Esophagus muscularis mucosa (tissue), 4 donors: ENCODE measurements at regions not wholly inside any gene's neighbourhood (a gene's known extent, or its start where the extent isn't known, plus 50 kb on each side); places are given as distances from the start of the nearest gene placed in this dataset.
A peak's percentile ranks its signal among the peaks of the same experiment; 100 is the strongest.

Experiments used
- DNase-seq: peaks from one replicate; pipeline ENCODE4 v3.0.0-alpha.2; 2017; ENCODE audit errors: extremely low spot score
- H3K27ac ChIP-seq, 4 donors: fragments of 200-600 bp; sonication (generic); replicated peaks in 1 of 4; 1 replicate in 3 of 4; 2 replicates in 1 of 4; pipeline ENCODE4 v1.5.1; 2016 to 2019; ENCODE audit warnings: mild to moderate bottlenecking in 1 of 4
- H3K27me3 ChIP-seq, 4 donors: fragments of 200-600 bp; sonication (generic); one replicate each; pipeline versions ENCODE4 v1.5.1 to v1.6.0; 2016 to 2019
- H3K36me3 ChIP-seq, 4 donors: fragments of 200-600 bp; sonication (generic); one replicate each; pipeline ENCODE4 v1.5.1; 2016 to 2019
- H3K4me1 ChIP-seq, 4 donors: fragments of 200-600 bp; sonication (generic); one replicate each; pipeline ENCODE4 v1.5.1; 2016 to 2019
- H3K4me3 ChIP-seq, 4 donors: fragments of 200-600 bp; sonication (generic); 1 replicate in 2 of 4; 2 replicates in 2 of 4; pipeline ENCODE4 v1.5.1; 2016 to 2019; ENCODE audit warnings: mild to moderate bottlenecking in 4 of 4, moderate library complexity in 1 of 4
- H3K9me3 ChIP-seq, 4 donors: fragments of 200-600 bp; sonication (generic); 1 replicate in 3 of 4; 2 replicates in 1 of 4; pipeline ENCODE4 v1.5.1; 2016 to 2019
- EP300 ChIP-seq: sonication (generic); formaldehyde crosslinking; IDR thresholded peaks from one replicate; pipeline ENCODE4 v1.6.1; 2017; ENCODE audit warnings: antibody characterized with exemption
- POLR2A ChIP-seq: fragments of 450-650 bp; IDR thresholded peaks from one replicate; pipeline ENCODE4 v1.6.1; 2017; ENCODE audit warnings: antibody characterized with exemption, moderate library complexity, mild to moderate bottlenecking, low read depth
- POLR2AphosphoS5 ChIP-seq, 2 donors: sonication (generic); formaldehyde crosslinking; IDR thresholded peaks; one replicate each; pipeline ENCODE4 v1.6.1; 2017; ENCODE audit warnings: antibody characterized with exemption in 2 of 2
- WGBS: methylation state at CpG from one replicate; pipeline ENCODE4 v1.1.5; 2018; 5-methylcytosine and 5-hydroxymethylcytosine counted together
- intact Hi-C: fragments of 100-400 bp; cut with DNase I; formaldehyde crosslinking; loops from one replicate; pipeline ENCODE4 v1.15.1; 2023
- TF ChIP-seq, protein P1 (sequence below), 3 experiments: fragments of 200-600 bp in 2 of 3; fragments of 450-650 bp in 1 of 3; sonication (generic) in 2 of 3; IDR thresholded peaks; one replicate each; pipeline ENCODE4 v1.5.1; 2017 to 2019; ENCODE audit warnings: antibody characterized with exemption in 3 of 3, mild to moderate bottlenecking in 2 of 3, moderate library complexity in 1 of 3

DNA sequence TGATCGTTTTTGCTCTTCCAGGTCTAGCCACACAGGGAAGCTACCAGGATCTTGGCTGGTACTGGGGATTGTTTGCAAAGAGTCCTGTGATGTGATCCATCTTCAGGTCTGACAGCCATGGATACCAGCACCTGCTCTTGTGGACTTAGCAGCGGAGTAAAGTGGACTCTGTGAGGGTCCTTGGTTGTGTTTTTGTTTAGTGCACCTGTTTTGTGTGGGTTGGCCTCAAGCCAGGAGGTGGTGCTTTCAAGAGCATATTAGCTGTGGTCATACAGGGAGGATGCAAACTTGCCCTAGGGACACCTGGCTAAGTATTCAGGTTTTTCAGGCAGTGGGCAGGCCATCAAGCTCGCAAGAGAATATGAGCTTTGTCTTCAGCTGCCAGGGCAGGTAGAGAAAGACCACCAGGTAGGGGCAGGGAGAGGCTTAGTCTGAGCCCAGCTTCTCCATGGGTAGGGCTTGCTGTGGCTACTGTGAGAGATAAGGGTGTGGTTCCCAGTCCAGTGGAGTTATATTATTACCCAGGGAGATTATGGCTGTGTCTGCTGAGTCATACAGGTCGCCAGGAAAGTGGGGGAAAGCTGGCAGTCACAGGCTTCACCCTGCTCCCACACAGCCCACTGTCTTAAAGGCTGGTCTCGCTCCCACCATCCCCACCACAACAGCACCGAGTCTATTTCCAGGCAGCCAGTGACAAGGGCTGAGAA, 293.7 kb downstream of the PCDH18 start:
- Histone ChIP-seq H3K36me3 (no peaks in the 10 kb centered on the region), H3K27me3 (no peaks in the 10 kb centered on the region), H3K9me3 (no peaks in the 10 kb centered on the region), H3K27ac (no peak overlapping the region), H3K4me3 (no peak overlapping the region), H3K4me1 (no peaks in the 10 kb centered on the region)
- TF ChIP-seq EP300 (no peak), POLR2AphosphoS5 (IDR thresholded peaks at IDR 0.05) (no peak), POLR2A (no peak)
- TF ChIP-seq, protein P1, sequence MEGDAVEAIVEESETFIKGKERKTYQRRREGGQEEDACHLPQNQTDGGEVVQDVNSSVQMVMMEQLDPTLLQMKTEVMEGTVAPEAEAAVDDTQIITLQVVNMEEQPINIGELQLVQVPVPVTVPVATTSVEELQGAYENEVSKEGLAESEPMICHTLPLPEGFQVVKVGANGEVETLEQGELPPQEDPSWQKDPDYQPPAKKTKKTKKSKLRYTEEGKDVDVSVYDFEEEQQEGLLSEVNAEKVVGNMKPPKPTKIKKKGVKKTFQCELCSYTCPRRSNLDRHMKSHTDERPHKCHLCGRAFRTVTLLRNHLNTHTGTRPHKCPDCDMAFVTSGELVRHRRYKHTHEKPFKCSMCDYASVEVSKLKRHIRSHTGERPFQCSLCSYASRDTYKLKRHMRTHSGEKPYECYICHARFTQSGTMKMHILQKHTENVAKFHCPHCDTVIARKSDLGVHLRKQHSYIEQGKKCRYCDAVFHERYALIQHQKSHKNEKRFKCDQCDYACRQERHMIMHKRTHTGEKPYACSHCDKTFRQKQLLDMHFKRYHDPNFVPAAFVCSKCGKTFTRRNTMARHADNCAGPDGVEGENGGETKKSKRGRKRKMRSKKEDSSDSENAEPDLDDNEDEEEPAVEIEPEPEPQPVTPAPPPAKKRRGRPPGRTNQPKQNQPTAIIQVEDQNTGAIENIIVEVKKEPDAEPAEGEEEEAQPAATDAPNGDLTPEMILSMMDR (IDR thresholded peaks at IDR 0.05), result no peak
- 76% methylated on average over 6 of the region's 6 CpGs for WGBS
- intact Hi-C loops, result no loop called here
- no peak for DNase-seq

DNA sequence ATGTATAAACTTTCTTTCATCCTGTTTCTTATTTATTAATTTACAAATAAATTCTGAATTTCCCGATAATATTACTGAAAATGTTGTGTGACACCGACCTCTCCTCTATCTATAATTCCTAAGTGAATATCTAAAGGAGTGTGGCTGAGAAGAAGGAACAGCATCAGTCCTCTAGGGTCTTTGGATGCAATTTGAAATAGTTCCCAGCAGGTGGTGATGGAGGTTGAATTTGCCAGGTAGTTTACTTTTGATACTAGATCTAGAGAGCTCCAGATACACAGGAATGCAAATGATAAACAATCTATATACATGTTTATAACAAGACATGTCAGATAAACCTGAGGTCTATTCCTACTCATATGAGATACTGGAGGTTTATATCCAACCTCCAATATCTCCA, 305.4 kb downstream of the PCDH18 start:
- intact Hi-C loops, result no loop called here
- WGBS, result 73% methylated on average over 2 of the region's 2 CpGs
- H3K4me1 ChIP-seq, result no peaks in the 10 kb centered on the region

DNA sequence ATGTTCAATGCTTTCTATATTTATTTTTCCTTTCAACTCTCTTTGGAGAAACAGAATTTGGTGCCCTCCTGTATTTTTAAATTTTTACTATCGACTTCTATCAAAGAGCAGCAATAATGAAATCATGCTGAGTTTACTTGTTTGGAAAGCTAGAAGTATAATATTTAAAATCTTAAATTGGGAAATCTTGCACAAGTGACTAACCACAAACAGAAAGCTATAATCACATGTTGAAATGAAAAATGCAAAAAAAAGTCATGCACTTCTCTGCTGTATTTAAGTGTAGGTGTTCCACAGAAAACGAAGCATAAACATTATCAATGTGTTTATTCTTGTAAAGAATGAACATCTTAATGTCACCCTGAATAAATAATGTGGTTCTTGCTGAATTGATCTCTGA, 306.1 kb downstream of the PCDH18 start:
- no peak for DNase-seq
- H3K9me3 ChIP-seq, result no peaks in the 10 kb centered on the region
- no peak overlapping the region for H3K4me3 ChIP-seq
- intact Hi-C loops, result no loop called here
- no peaks in the 10 kb centered on the region for H3K36me3 ChIP-seq
- WGBS, result 82% methylated on average over 2 of the region's 2 CpGs
- H3K27me3 ChIP-seq, result no peaks in the 10 kb centered on the region
- TF ChIP-seq EP300, result no peak
- TF ChIP-seq, protein P1 (IDR thresholded peaks at IDR 0.05), result no peak
- TF ChIP-seq POLR2AphosphoS5 (IDR thresholded peaks at IDR 0.05), result no peak
- TF ChIP-seq POLR2A, result no peak
- H3K4me1 ChIP-seq, result no peaks in the 10 kb centered on the region
- H3K27ac ChIP-seq, result no peak overlapping the region

More for the DNA sequence above, 305.4 kb downstream of the PCDH18 start:
- H3K9me3 ChIP-seq, result no peaks in the 10 kb centered on the region
- no peaks in the 10 kb centered on the region for H3K27me3 ChIP-seq
- TF ChIP-seq, protein P1 (IDR thresholded peaks at IDR 0.05), result peak in 1 of 3 experiments; percentile 19
- TF ChIP-seq POLR2AphosphoS5 (IDR thresholded peaks at IDR 0.05), result no peak
- DNase-seq, result no peak
- no peak overlapping the region for H3K27ac ChIP-seq
- H3K4me3 ChIP-seq, result no peak overlapping the region
- H3K36me3 ChIP-seq, result no peaks in the 10 kb centered on the region

DNA sequence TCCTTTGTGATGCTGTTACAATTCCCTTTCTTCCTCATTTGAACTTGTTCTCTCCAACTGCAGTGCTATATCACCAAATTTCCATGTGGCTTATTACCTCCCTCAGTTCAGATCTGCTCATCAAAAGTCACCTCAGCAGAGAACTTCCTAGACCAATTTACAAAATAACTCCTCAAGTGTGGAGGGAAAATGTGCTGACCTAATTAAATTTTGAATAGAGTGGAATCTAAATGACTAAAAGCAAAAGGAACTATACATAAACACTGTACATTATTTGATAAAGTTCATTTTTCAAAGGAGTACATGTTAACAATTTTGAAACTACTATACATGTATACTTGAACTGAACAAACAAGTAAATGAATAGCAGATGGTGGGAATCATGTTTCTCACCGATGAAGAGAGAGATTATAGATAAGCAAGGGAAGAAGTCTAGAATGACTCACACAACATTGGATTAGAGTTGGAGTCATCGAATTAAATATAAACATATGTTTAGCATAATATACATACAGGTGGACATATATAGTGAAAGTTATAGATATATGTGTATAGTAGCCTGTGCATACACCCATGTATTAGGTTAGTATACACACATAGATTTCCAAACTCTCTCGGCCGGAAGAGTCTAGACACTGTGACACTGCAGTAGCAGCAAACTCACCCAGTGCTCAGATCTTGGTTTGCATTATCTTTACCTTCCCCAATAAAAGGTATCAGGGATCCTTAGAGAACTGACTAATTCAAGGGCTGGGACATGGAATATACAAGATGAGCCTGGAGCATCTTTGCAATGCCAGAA, 318.7 kb downstream of the PCDH18 start:
- TF ChIP-seq EP300, result no peak
- no peak for TF ChIP-seq POLR2A
- no peak for TF ChIP-seq POLR2AphosphoS5 (IDR thresholded peaks at IDR 0.05)
- TF ChIP-seq, protein P1 (IDR thresholded peaks at IDR 0.05), result no peak

More for the DNA sequence above, 318.7 kb downstream of the PCDH18 start:
- Histone ChIP-seq H3K4me3 (no peak overlapping the region), H3K27me3 (no peaks in the 10 kb centered on the region), H3K36me3 (no peaks in the 10 kb centered on the region), H3K27ac (no peak overlapping the region), H3K4me1 (no peaks in the 10 kb centered on the region), H3K9me3 (no peaks in the 10 kb centered on the region)
- WGBS, result 81% methylated on average over 4 of the region's 4 CpGs
- intact Hi-C loops, result no loop called here
- DNase-seq, result no peak
